ENCODE measurements at regions not wholly inside any gene's neighbourhood (a gene's known extent, or its start where the extent isn't known, plus 50 kb on each side); places are given as distances from the start of the nearest gene placed in this dataset.

DNA sequence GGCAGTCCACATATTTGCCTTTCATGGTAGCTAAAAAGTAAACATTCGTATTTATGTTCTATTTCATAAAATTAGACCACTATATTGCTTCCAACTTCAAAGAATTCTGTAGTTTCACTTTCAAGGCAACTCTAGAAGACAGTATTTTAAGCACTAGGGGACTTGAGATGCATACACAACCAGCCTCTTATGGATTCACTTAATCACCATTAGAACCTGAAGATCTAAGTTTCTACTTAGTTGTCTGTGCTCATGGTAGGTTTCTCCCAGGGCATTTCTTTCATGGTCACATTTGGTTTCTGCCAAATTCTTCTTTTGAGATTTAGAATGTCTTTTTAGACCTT, 209.9 kb upstream of the HCCS start:
- no peak for ATAC-seq
- no peaks in the 10 kb centered on the region for H3K9me3 ChIP-seq
- H3K4me3 ChIP-seq, result no peak overlapping the region
- H3K4me1 ChIP-seq, result peaks cover 12% of the 10 kb centered on the region
- no peak for DNase-seq
- 31 to 33% methylated on average over 1 of the region's 1 CpG for WGBS, 2 donors
- peak overlapping the region in 1 of 4 donors; percentile 19 for H3K27ac ChIP-seq
- no peaks in the 10 kb centered on the region for H3K36me3 ChIP-seq (replicated peaks in 1 of 2; ENCODE audit: insufficient read depth in 1 of 2, low read depth in 2 of 2)
- TF ChIP-seq CTCF (IDR thresholded peaks at IDR 0.05), result no peak
- TF ChIP-seq POLR2A (IDR thresholded peaks at IDR 0.05), result no peak
- intact Hi-C loops (cut with DNase I), result no loop called here
- no peaks in the 10 kb centered on the region for H3K27me3 ChIP-seq

GRCh38 chrX:10902001-10902400, 209.1 kb upstream of the HCCS start:
- ATAC-seq, result no peak

DNA sequence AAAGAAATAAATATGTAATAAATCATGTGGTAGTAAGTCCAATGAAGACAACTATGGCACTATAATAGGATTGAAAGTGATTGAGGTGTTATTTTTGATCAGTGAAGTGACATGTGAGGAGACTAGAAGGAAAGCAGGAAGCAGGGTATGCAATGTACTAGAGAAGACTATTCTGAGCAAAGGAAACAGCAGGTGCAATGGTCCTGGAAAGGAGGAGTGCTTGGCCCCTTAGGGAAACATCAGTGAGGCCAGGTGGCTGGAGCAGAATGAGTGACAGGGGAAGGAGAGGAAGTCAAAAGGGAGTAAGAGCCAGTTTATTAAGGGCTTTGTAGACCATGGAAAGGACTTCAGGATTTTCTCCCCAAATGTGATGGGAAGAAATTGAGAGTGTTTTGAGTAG, 207.6 kb upstream of the HCCS start:
- intact Hi-C loops (cut with DNase I), result no loop called here
- DNase-seq (no peak), ATAC-seq (no peak)
- TF ChIP-seq POLR2A (IDR thresholded peaks at IDR 0.05) (no peak), CTCF (IDR thresholded peaks at IDR 0.05) (no peak)
- H3K4me1 ChIP-seq, result peaks cover 12% of the 10 kb centered on the region
- no peak overlapping the region for H3K27ac ChIP-seq
- no peaks in the 10 kb centered on the region for H3K9me3 ChIP-seq
- no peak overlapping the region for H3K4me3 ChIP-seq
- no peaks in the 10 kb centered on the region for H3K36me3 ChIP-seq (replicated peaks in 1 of 2; ENCODE audit: insufficient read depth in 1 of 2, low read depth in 2 of 2)
- no peaks in the 10 kb centered on the region for H3K27me3 ChIP-seq

More at GRCh38 chrX:10902001-10902400, 209.1 kb upstream of the HCCS start:
- intact Hi-C loops (cut with DNase I), result no loop called here
- Histone ChIP-seq H3K4me3 (no peak overlapping the region), H3K27me3 (no peaks in the 10 kb centered on the region), H3K4me1 (peaks cover 12% of the 10 kb centered on the region), H3K27ac (no peak overlapping the region), H3K9me3 (no peaks in the 10 kb centered on the region), H3K36me3 (replicated peaks in 1 of 2; ENCODE audit: insufficient read depth in 1 of 2, low read depth in 2 of 2) (no peaks in the 10 kb centered on the region)
- DNase-seq, result no peak
- 79 to 94% methylated on average over 2 of the region's 2 CpGs for WGBS, 2 donors
- TF ChIP-seq POLR2A (IDR thresholded peaks at IDR 0.05) (no peak), CTCF (IDR thresholded peaks at IDR 0.05) (no peak)

- Histone ChIP-seq H3K27me3 (no peaks in the 10 kb centered on the region), H3K4me3 (no peak overlapping the region), H3K36me3 (replicated peaks in 1 of 2; ENCODE audit: insufficient read depth in 1 of 2, low read depth in 2 of 2) (no peaks in the 10 kb centered on the region), H3K9me3 (no peaks in the 10 kb centered on the region), H3K4me1 (peaks cover 12% of the 10 kb centered on the region), H3K27ac (no peak overlapping the region)
- WGBS, 2 donors, result 67 to 68% methylated on average over 2 of the region's 2 CpGs
- TF ChIP-seq POLR2A (IDR thresholded peaks at IDR 0.05), result no peak
- no peak for TF ChIP-seq CTCF (IDR thresholded peaks at IDR 0.05)
- ATAC-seq (no peak), DNase-seq (no peak)
- intact Hi-C loops (cut with DNase I), result no loop called here
Observed at GRCh38 chrX:10904220-10904619, 206.9 kb upstream of the HCCS start.

- TF ChIP-seq POLR2A (IDR thresholded peaks at IDR 0.05) (no peak), CTCF (IDR thresholded peaks at IDR 0.05) (no peak)
- no peaks in the 10 kb centered on the region for H3K36me3 ChIP-seq (replicated peaks in 1 of 2; ENCODE audit: insufficient read depth in 1 of 2, low read depth in 2 of 2)
- H3K27me3 ChIP-seq, result no peaks in the 10 kb centered on the region
- DNase-seq, result no peak
- WGBS, 2 donors, result 71 to 93% methylated on average over 1 of the region's 1 CpG
- H3K27ac ChIP-seq, result no peak overlapping the region
- intact Hi-C loops (cut with DNase I), result no loop called here
- H3K4me3 ChIP-seq, result no peak overlapping the region
- H3K9me3 ChIP-seq, result no peaks in the 10 kb centered on the region
- no peaks in the 10 kb centered on the region for H3K4me1 ChIP-seq
- no peak for ATAC-seq
Observed at GRCh38 chrX:10906866-10907265, 204.3 kb upstream of the HCCS start.
